ENCODE measurements at regions not wholly inside any gene's neighbourhood (a gene's known extent, or its start where the extent isn't known, plus 50 kb on each side); places are given as distances from the start of the nearest gene placed in this dataset.

- DNase-seq = no peak
- H3K27ac ChIP-seq = no peak overlapping the region
- H3K27me3 ChIP-seq = no peaks in the 10 kb centered on the region
- H3K36me3 ChIP-seq = no peaks in the 10 kb centered on the region
- H3K9me3 ChIP-seq = no peaks in the 10 kb centered on the region
- TF ChIP-seq CTCF (IDR thresholded peaks at IDR 0.05) = no peak
- no peak for TF ChIP-seq POLR2A (IDR thresholded peaks at IDR 0.05)
- H3K4me1 ChIP-seq = peaks cover 0 to 15% (median 0%) of the 10 kb centered on the region in 3 donors
- 51 to 63% methylated on average over 3 of the region's 3 CpGs for WGBS, 2 donors
- intact Hi-C loops (cut with DNase I) = loop anchor here (10.0 kb wide), 1 partner anchor 105 kb away; no protein-coding TSS in a partner anchor
- H3K4me3 ChIP-seq = no peak overlapping the region
Observed at GRCh38 chr12:94089891-94090290, 58.5 kb upstream of the PLXNC1 start.

GRCh38 chr12:94091624-94092023 lies 56.8 kb upstream of the PLXNC1 start:
- Histone ChIP-seq H3K4me1 (peaks cover 0 to 15% (median 0%) of the 10 kb centered on the region in 3 donors), H3K27ac (no peak overlapping the region), H3K4me3 (no peak overlapping the region), H3K9me3 (no peaks in the 10 kb centered on the region), H3K27me3 (no peaks in the 10 kb centered on the region), H3K36me3 (no peaks in the 10 kb centered on the region)
- DNase-seq = no peak
- TF ChIP-seq CTCF (IDR thresholded peaks at IDR 0.05) = no peak
- no peak for TF ChIP-seq POLR2A (IDR thresholded peaks at IDR 0.05)
- intact Hi-C loops (cut with DNase I) = loop anchor here (10.0 kb wide), 1 partner anchor 107 kb away; no protein-coding TSS in a partner anchor
- 63 to 76% methylated on average over 2 of the region's 2 CpGs for WGBS, 2 donors

GRCh38 chr12:94092516-94093241 lies 55.7 kb upstream of the PLXNC1 start:
- no peaks in the 10 kb centered on the region for H3K27me3 ChIP-seq
- intact Hi-C loops (cut with DNase I) = loop anchor here (10.0 kb wide), 1 partner anchor 108 kb away; no protein-coding TSS in a partner anchor
- no peaks in the 10 kb centered on the region for H3K9me3 ChIP-seq
- WGBS, 2 donors = 41 to 61% methylated on average over 12 to 13 of the region's 13 CpGs
- no peak for TF ChIP-seq CTCF (IDR thresholded peaks at IDR 0.05)
- TF ChIP-seq POLR2A (IDR thresholded peaks at IDR 0.05) = no peak
- no peaks in the 10 kb centered on the region for H3K36me3 ChIP-seq
- no peak overlapping the region for H3K27ac ChIP-seq
- DNase-seq = no peak
- H3K4me3 ChIP-seq = no peak overlapping the region
- H3K4me1 ChIP-seq = peaks cover 0 to 15% (median 0%) of the 10 kb centered on the region in 3 donors

- Histone ChIP-seq H3K9me3 (no peaks in the 10 kb centered on the region), H3K4me3 (no peak overlapping the region), H3K4me1 (peaks cover 0 to 15% (median 0%) of the 10 kb centered on the region in 3 donors), H3K27ac (no peak overlapping the region), H3K36me3 (no peaks in the 10 kb centered on the region), H3K27me3 (no peaks in the 10 kb centered on the region)
- TF ChIP-seq POLR2A (IDR thresholded peaks at IDR 0.05) (no peak), CTCF (IDR thresholded peaks at IDR 0.05) (no peak)
- intact Hi-C loops (cut with DNase I) = loop anchor here (10.0 kb wide), 1 partner anchor 110 kb away; no protein-coding TSS in a partner anchor
- WGBS, 2 donors = 74 to 84% methylated on average over 2 of the region's 2 CpGs
- DNase-seq = no peak
Observed at GRCh38 chr12:94094700-94095099, 53.7 kb upstream of the PLXNC1 start.

- DNase-seq = no peak
- Histone ChIP-seq H3K27ac (no peak overlapping the region), H3K9me3 (no peaks in the 10 kb centered on the region), H3K36me3 (no peaks in the 10 kb centered on the region), H3K27me3 (no peaks in the 10 kb centered on the region), H3K4me1 (peaks cover 0 to 21% (median 0%) of the 10 kb centered on the region in 3 donors), H3K4me3 (no peak overlapping the region)
- intact Hi-C loops (cut with DNase I) = loop anchor here (10.0 kb wide), 1 partner anchor 111 kb away; no protein-coding TSS in a partner anchor
- 76 to 82% methylated on average over 2 of the region's 2 CpGs for WGBS, 2 donors
- TF ChIP-seq POLR2A (IDR thresholded peaks at IDR 0.05) (no peak), CTCF (IDR thresholded peaks at IDR 0.05) (no peak)
Observed at GRCh38 chr12:94095618-94096017, 52.8 kb upstream of the PLXNC1 start.

Measured in esophagus squamous epithelium (tissue), 5 donors.